Right atrium auricular region (tissue), 2 donors: ENCODE measurements at regions not wholly inside any gene's neighbourhood (a gene's known extent, or its start where the extent isn't known, plus 50 kb on each side); places are given as distances from the start of the nearest gene placed in this dataset.
A peak's percentile ranks its signal among the peaks of the same experiment; 100 is the strongest.

ENCODE experiments used
- DNase-seq: peaks from one replicate; pipeline ENCODE4 v3.0.0-alpha.2; 2019; ENCODE audit warnings: low spot score
- H3K27ac ChIP-seq, 2 donors: fragments of 200-600 bp; sonication (generic); 1 replicate in 1 of 2; 2 replicates in 1 of 2; pipeline ENCODE4 v1.5.1; 2016 to 2019
- H3K27me3 ChIP-seq, 2 donors: fragments of 200-600 bp; sonication (generic); one replicate each; pipeline versions ENCODE4 v1.5.1 to v1.6.0; 2017 to 2019
- H3K36me3 ChIP-seq: fragments of 200-600 bp; sonication (generic); one replicate; pipeline ENCODE4 v1.5.1; 2016
- H3K4me1 ChIP-seq, 2 donors: fragments of 200-600 bp; sonication (generic); one replicate each; pipeline versions ENCODE4 v1.5.1 to v1.6.0; 2017 to 2019
- H3K4me3 ChIP-seq, 2 donors: fragments of 200-600 bp; sonication (generic); 1 replicate in 1 of 2; 2 replicates in 1 of 2; pipeline ENCODE4 v1.5.1; 2017 to 2019; ENCODE audit warnings: mild to moderate bottlenecking in 1 of 2, moderate library complexity in 1 of 2
- H3K9me3 ChIP-seq, 2 donors: fragments of 200-600 bp; sonication (generic); one replicate each; pipeline ENCODE4 v1.5.1; 2019
- CTCF ChIP-seq, 2 donors: fragments of 200-600 bp; sonication (generic); IDR thresholded peaks; one replicate each; pipeline ENCODE4 v1.5.1; 2019; ENCODE audit warnings: antibody characterized with exemption in 2 of 2

- Histone ChIP-seq H3K27ac (no peak overlapping the region), H3K36me3 (no peaks in the 10 kb centered on the region), H3K9me3 (no peaks in the 10 kb centered on the region), H3K4me3 (no peak overlapping the region), H3K27me3 (no peaks in the 10 kb centered on the region), H3K4me1 (no peaks in the 10 kb centered on the region)
- no peak for TF ChIP-seq CTCF (IDR thresholded peaks at IDR 0.05)
- DNase-seq = no peak
Observed at GRCh38 chr9:13397220-13397619, 117.7 kb upstream of the MPDZ start.

- Histone ChIP-seq H3K4me1 (no peaks in the 10 kb centered on the region), H3K27me3 (no peaks in the 10 kb centered on the region), H3K36me3 (no peaks in the 10 kb centered on the region), H3K4me3 (no peak overlapping the region), H3K27ac (no peak overlapping the region), H3K9me3 (peaks cover 0 to 7% of the 10 kb centered on the region in 2 donors)
- DNase-seq = no peak
- TF ChIP-seq CTCF (IDR thresholded peaks at IDR 0.05) = no peak
Observed at GRCh38 chr9:13396418-13396817, 116.9 kb upstream of the MPDZ start.

- H3K4me3 ChIP-seq = no peak overlapping the region
- H3K9me3 ChIP-seq = peaks cover 0 to 17% of the 10 kb centered on the region in 2 donors
- H3K27me3 ChIP-seq = no peaks in the 10 kb centered on the region
- no peak for DNase-seq
- no peaks in the 10 kb centered on the region for H3K36me3 ChIP-seq
- no peak overlapping the region for H3K27ac ChIP-seq
- no peak for TF ChIP-seq CTCF (IDR thresholded peaks at IDR 0.05)
- H3K4me1 ChIP-seq = no peaks in the 10 kb centered on the region
Observed at GRCh38 chr9:13395156-13395555, 115.7 kb upstream of the MPDZ start.

GRCh38 chr9:13388157-13388556, 108.7 kb upstream of the MPDZ start:
- no peak overlapping the region for H3K4me3 ChIP-seq
- peaks cover 0 to 30% of the 10 kb centered on the region in 2 donors for H3K9me3 ChIP-seq
- peak; percentile 70 for DNase-seq
- H3K27me3 ChIP-seq = no peaks in the 10 kb centered on the region
- no peaks in the 10 kb centered on the region for H3K36me3 ChIP-seq
- no peaks in the 10 kb centered on the region for H3K4me1 ChIP-seq
- TF ChIP-seq CTCF (IDR thresholded peaks at IDR 0.05) = no peak
- H3K27ac ChIP-seq = peak overlapping the region; percentile 56 to 57

GRCh38 chr9:13387734-13388067, 108.2 kb upstream of the MPDZ start:
- Histone ChIP-seq H3K4me3 (no peak overlapping the region), H3K27me3 (no peaks in the 10 kb centered on the region), H3K4me1 (no peaks in the 10 kb centered on the region), H3K27ac (peak overlapping the region; percentile 56 to 57), H3K9me3 (peaks cover 0 to 30% of the 10 kb centered on the region in 2 donors), H3K36me3 (no peaks in the 10 kb centered on the region)
- no peak for TF ChIP-seq CTCF (IDR thresholded peaks at IDR 0.05)
- DNase-seq = no peak

GRCh38 chr9:13386935-13387733, 107.6 kb upstream of the MPDZ start:
- peaks cover 0 to 30% of the 10 kb centered on the region in 2 donors for H3K9me3 ChIP-seq
- H3K27ac ChIP-seq = peak overlapping the region; percentile 56 to 57
- DNase-seq = no peak
- TF ChIP-seq CTCF (IDR thresholded peaks at IDR 0.05) = no peak
- H3K36me3 ChIP-seq = no peaks in the 10 kb centered on the region
- H3K27me3 ChIP-seq = no peaks in the 10 kb centered on the region
- no peaks in the 10 kb centered on the region for H3K4me1 ChIP-seq
- H3K4me3 ChIP-seq = no peak overlapping the region
